Muscle of leg (tissue), 3 donors: ENCODE measurements at regions not wholly inside any gene's neighbourhood (a gene's known extent, or its start where the extent isn't known, plus 50 kb on each side); places are given as distances from the start of the nearest gene placed in this dataset.
"Not testable (repeated sequence)": the region's sequence is repeated elsewhere in the genome, so short reads cannot be mapped to it uniquely, and the experiment has no call there.

Experiments
- DNase-seq: peaks from one replicate; pipeline ENCODE4 v3.0.0; 2013
- H3K27ac ChIP-seq: one replicate; pipeline ENCODE4 v1.5.1; 2013; ENCODE audit warnings: mild to moderate bottlenecking, low read length, control low read depth
- H3K27me3 ChIP-seq: one replicate; pipeline ENCODE4 v1.6.1; 2013; ENCODE audit warnings: low read length; ENCODE audit not compliant: control insufficient read depth, insufficient read depth
- H3K36me3 ChIP-seq: one replicate; pipeline ENCODE4 v1.6.1; 2013; ENCODE audit warnings: low read length; ENCODE audit not compliant: control insufficient read depth, insufficient read depth
- H3K4me1 ChIP-seq: one replicate; pipeline ENCODE4 v1.6.1; 2013; ENCODE audit warnings: low read length; ENCODE audit not compliant: control insufficient read depth, insufficient read depth
- H3K4me3 ChIP-seq: one replicate; pipeline ENCODE4 v1.5.1; 2013; ENCODE audit warnings: low read length, control low read depth
- H3K9me3 ChIP-seq: replicated peaks from 2 replicates; pipeline ENCODE4 v1.6.1; 2013; ENCODE audit warnings: low read depth, low read length; ENCODE audit not compliant: control insufficient read depth
- WGBS: methylation state at CpG from one replicate; pipeline ENCODE4 v1.1.5; 2013; ENCODE audit warnings: missing lambda C conversion rate; ENCODE audit not compliant: insufficient coverage; 5-methylcytosine and 5-hydroxymethylcytosine counted together

DNA sequence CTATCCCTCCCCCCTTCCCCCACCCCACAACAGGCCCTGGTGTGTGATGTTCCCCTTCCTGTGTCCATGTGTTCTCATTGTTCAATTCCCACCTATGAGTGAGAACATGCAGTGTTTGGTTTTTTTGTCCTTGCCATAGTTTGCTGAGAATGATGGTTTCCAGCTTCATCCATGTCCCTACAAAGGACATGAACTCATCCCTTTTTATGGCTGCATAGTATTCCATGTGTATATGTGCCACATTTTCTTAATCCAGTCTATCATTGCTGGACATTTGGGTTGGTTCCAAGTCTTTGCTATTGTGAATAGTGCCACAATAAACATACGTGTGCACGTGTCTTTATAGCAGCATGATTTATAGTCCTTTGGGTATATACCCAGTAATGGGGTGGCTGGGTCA is 52.3 kb upstream of the MAN1A2 start:
- WGBS: no CpG with 5 or more reads among the region's 2 CpGs
- not testable (repeated sequence) for H3K36me3 ChIP-seq, H3K27me3 ChIP-seq

DNA sequence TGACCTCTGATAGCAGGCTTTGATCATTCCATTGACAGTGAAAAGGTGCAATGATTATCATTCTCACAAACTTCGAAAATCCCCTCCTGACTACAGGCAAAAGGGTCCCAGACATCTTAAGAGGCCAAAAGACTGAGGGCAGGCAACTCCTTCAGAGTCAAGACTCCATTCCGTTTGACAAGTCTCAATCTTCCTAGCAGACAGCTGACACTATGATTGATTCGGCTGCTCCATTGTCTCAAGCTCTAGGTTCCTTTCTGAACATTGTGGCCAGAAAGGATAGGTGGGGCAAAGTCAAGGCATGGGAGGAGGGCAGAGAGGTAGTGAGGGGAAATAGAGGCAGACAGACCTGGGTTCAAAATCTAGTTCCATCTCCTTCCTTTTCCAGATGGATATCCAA is 53.7 kb upstream of the MAN1A2 start:
- H3K4me1 ChIP-seq: peaks cover 6% of the 10 kb centered on the region
- no peak overlapping the region for H3K27ac ChIP-seq
- H3K9me3 ChIP-seq: no peaks in the 10 kb centered on the region
- no peaks in the 10 kb centered on the region for H3K27me3 ChIP-seq
- DNase-seq: no peak
- 40% methylated on average over 1 of the region's 3 CpGs for WGBS
- no peaks in the 10 kb centered on the region for H3K36me3 ChIP-seq
- H3K4me3 ChIP-seq: no peak overlapping the region

More for the DNA sequence above, 52.3 kb upstream of the MAN1A2 start:
- H3K4me3 ChIP-seq, H3K4me1 ChIP-seq, H3K9me3 ChIP-seq, H3K27ac ChIP-seq, DNase-seq: not testable (repeated sequence)

DNA sequence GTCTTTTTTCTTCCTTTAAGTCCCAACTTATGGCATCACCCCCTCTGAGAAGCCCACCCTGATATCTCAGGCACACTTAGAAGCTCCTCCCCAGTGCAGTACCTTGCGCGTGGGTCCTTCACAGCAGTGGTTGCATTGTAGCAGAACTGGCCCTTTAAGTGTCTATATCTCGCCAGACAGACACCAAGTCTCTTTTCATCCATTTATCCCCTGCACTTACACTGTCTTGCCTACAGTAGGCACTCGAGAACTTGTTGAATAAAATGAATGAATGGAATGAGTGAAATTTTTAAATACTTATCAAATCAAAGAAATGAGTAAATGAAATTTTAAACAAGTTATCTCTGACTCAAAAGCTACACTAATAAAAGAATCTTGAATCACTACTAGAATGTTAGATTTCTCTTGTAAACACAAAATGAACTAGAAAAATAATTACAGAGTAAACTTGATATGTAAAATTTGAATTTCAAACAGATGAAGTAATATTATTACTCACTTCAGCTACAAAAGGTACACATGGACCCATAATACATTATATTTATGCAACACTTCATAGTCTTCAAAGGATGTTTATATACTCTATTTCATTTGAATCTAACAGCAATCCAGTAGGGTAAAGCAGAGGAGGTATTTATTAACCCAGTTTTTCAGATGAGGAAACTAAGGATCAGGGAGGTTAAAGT is 54.7 kb upstream of the MAN1A2 start:
- Histone ChIP-seq H3K9me3 (no peaks in the 10 kb centered on the region), H3K27ac (no peak overlapping the region), H3K36me3 (no peaks in the 10 kb centered on the region), H3K27me3 (no peaks in the 10 kb centered on the region), H3K4me3 (no peak overlapping the region), H3K4me1 (peaks cover 4% of the 10 kb centered on the region)
- no peak for DNase-seq
- 100% methylated on average over 1 of the region's 4 CpGs for WGBS

DNA sequence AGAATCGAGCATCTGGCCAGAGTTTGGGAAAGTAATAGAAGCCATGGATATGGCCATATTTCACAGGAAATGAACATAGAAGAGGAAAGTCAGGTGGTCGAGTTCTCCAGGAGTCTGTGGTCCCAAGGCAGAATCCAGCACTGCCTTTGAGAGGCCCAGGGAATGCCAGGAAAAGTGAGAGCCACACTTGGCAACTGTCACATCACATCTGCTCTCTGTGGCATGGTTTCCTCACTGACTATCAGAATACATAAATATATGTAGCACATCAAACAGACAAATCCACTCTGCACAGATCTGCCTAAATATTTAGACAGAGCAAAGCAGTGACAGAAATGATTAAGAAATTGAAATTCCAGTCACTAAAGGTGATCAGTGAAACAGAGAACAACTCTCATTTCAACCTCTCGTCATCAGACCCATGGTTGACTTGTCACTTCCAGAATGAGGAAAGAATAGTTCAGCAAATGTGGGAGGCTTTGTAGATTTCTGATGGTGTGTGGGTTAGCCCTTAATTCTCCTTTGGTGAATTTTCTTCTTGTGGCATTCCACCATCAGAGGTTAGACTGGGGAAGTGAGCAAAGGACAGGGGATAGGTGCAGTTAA is 58.8 kb upstream of the MAN1A2 start:
- Histone ChIP-seq H3K4me1 (peaks cover 4% of the 10 kb centered on the region), H3K27me3 (no peaks in the 10 kb centered on the region), H3K27ac (no peak overlapping the region), H3K36me3 (no peaks in the 10 kb centered on the region), H3K9me3 (no peaks in the 10 kb centered on the region), H3K4me3 (no peak overlapping the region)
- peak; percentile 17 for DNase-seq
- 48% methylated on average over 3 of the region's 3 CpGs for WGBS

DNA sequence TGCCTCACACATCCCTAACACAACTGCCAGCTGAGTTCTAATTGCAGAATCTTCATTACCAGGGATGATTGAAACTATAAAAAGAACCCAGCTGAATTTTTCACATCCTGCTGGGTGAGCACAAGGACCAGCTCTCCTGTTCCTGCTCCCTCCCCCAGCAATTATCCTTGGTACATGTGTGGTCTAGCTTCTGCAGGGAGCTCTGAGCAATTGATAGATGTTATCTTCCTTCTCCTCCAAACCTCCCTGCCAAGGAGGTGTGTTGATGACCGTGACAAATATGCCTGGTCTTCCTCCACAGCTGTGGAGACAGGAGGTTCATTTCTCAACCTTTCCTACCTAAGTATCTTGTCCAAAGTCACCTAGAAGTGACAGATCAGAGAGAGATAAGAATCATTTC is 65.3 kb upstream of the MAN1A2 start:
- WGBS: no CpG with 5 or more reads among the region's 1 CpG
- H3K27ac ChIP-seq: no peak overlapping the region
- H3K36me3 ChIP-seq: no peaks in the 10 kb centered on the region
- H3K27me3 ChIP-seq: no peaks in the 10 kb centered on the region
- no peak for DNase-seq
- no peaks in the 10 kb centered on the region for H3K9me3 ChIP-seq
- H3K4me1 ChIP-seq: no peaks in the 10 kb centered on the region
- no peak overlapping the region for H3K4me3 ChIP-seq

DNA sequence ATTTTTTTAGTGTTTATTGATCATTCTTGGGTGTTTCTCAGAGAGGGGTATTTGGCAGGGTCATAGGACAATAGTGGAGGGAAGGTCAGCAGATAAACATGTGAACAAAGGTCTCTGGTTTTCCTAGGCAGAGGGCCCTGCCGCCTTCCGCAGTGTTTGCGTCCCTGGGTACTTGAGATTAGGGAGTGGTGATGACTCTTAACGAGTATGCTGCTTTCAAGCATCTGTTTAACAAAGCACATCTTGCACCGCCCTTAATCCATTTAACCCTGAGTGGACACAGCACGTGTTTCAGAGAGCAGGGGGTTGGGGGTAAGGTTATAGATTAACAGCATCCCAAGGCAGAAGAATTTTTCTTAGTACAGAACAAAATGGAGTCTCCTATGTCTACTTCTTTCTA is 67.1 kb upstream of the MAN1A2 start:
- no CpG with 5 or more reads among the region's 6 CpGs for WGBS
- not testable (repeated sequence) for H3K27ac ChIP-seq, DNase-seq, H3K4me1 ChIP-seq, H3K27me3 ChIP-seq, H3K9me3 ChIP-seq, H3K4me3 ChIP-seq, H3K36me3 ChIP-seq

- H3K27ac ChIP-seq: no peak overlapping the region
- H3K4me3 ChIP-seq: no peak overlapping the region
- H3K4me1 ChIP-seq: no peaks in the 10 kb centered on the region
- no peaks in the 10 kb centered on the region for H3K9me3 ChIP-seq
- H3K27me3 ChIP-seq: no peaks in the 10 kb centered on the region
- no peaks in the 10 kb centered on the region for H3K36me3 ChIP-seq
- WGBS: 60% methylated on average over 1 of the region's 2 CpGs
- DNase-seq: no peak
These were observed 72.2 kb upstream of the MAN1A2 start for GRCh38 chr1:117295001-117295400.

- H3K36me3 ChIP-seq: no peaks in the 10 kb centered on the region
- H3K27me3 ChIP-seq: no peaks in the 10 kb centered on the region
- no peak for DNase-seq
- no peaks in the 10 kb centered on the region for H3K4me1 ChIP-seq
- no peaks in the 10 kb centered on the region for H3K9me3 ChIP-seq
- H3K27ac ChIP-seq: no peak overlapping the region
- no peak overlapping the region for H3K4me3 ChIP-seq
These were observed 76.4 kb upstream of the MAN1A2 start for GRCh38 chr1:117290890-117291289.

GRCh38 chr1:117289316-117289870 is 77.9 kb upstream of the MAN1A2 start:
- no CpG with 5 or more reads among the region's 3 CpGs for WGBS

GRCh38 chr1:117286562-117286961 is 75.8 kb upstream of the VTCN1 start:
- no peak overlapping the region for H3K4me3 ChIP-seq
- WGBS: no CpG with 5 or more reads among the region's 2 CpGs
- H3K9me3 ChIP-seq: no peaks in the 10 kb centered on the region
- H3K27me3 ChIP-seq: no peaks in the 10 kb centered on the region
- DNase-seq: no peak
- H3K4me1 ChIP-seq: no peaks in the 10 kb centered on the region
- H3K36me3 ChIP-seq: no peaks in the 10 kb centered on the region
- H3K27ac ChIP-seq: no peak overlapping the region

More at GRCh38 chr1:117289316-117289870, 77.9 kb upstream of the MAN1A2 start:
- no peaks in the 10 kb centered on the region for H3K27me3 ChIP-seq
- H3K36me3 ChIP-seq: no peaks in the 10 kb centered on the region
- H3K27ac ChIP-seq: no peak overlapping the region
- H3K4me3 ChIP-seq: no peak overlapping the region
- H3K9me3 ChIP-seq: no peaks in the 10 kb centered on the region
- H3K4me1 ChIP-seq: no peaks in the 10 kb centered on the region
- no peak for DNase-seq
